GM12864 (cell line): ENCODE measurements at regions not wholly inside any gene's neighbourhood (a gene's known extent, or its start where the extent isn't known, plus 50 kb on each side); places are given as distances from the start of the nearest gene placed in this dataset.

ENCODE experiments used
- DNase-seq: peaks from one replicate; pipeline ENCODE4 v3.0.0-alpha.2; 2011; ENCODE audit warnings: low read depth
- H3K4me3 ChIP-seq: 2 replicates; pipeline ENCODE4 v1.5.1; 2011; ENCODE audit warnings: mild to moderate bottlenecking, low read depth, low read length, control low read depth
- TF ChIP-seq, protein P1 (sequence below): IDR thresholded peaks from 2 replicates; pipeline ENCODE4 v1.5.1; 2011; ENCODE audit warnings: low read depth, mild to moderate bottlenecking, moderate library complexity, low read length, control low read depth, inconsistent platforms; ENCODE audit errors: missing control alignments

DNA sequence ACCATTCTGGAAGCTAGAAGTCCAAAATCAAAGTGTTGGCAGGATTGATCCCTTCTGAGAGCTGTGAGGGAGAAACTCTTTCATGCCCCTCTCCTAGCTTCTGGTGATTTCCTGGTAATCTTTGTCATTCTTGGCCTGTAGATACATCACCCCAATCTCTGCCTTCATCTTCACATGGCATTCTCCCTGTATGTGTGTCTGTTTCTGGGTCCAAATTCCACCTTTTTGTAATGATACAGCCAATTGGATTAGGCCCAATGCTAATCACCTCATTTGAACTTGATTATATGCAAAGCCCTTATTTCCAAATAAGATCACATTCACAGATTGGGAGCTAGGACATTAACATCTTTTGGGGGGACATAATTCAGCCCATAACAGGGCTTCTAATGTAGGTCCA, 76.9 kb upstream of the MBIP start:
- H3K4me3 ChIP-seq: no peak overlapping the region
- DNase-seq: no peak
- TF ChIP-seq, protein P1, sequence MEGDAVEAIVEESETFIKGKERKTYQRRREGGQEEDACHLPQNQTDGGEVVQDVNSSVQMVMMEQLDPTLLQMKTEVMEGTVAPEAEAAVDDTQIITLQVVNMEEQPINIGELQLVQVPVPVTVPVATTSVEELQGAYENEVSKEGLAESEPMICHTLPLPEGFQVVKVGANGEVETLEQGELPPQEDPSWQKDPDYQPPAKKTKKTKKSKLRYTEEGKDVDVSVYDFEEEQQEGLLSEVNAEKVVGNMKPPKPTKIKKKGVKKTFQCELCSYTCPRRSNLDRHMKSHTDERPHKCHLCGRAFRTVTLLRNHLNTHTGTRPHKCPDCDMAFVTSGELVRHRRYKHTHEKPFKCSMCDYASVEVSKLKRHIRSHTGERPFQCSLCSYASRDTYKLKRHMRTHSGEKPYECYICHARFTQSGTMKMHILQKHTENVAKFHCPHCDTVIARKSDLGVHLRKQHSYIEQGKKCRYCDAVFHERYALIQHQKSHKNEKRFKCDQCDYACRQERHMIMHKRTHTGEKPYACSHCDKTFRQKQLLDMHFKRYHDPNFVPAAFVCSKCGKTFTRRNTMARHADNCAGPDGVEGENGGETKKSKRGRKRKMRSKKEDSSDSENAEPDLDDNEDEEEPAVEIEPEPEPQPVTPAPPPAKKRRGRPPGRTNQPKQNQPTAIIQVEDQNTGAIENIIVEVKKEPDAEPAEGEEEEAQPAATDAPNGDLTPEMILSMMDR: no peak

DNA sequence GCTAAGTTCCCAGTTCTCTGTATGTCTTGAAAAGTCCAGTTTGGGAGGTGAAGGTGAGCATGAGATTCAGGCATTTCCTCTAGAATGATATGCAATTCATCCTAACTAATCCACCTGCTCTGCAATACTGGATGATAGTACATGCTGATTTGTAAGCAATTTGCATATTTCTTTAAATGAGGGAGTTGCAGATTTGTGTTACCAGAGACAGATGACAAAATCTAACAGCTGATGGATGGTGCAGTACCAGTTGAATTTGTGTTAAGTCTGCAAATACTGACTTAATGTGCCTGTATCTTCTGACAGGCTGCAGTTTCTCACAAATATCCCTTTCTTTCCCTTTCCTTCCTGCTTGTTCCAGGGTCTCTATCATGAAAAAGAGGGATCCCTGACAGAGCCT, 76.4 kb upstream of the MBIP start:
- DNase-seq: no peak
- H3K4me3 ChIP-seq: no peak overlapping the region
- TF ChIP-seq, protein P1: no peak

DNA sequence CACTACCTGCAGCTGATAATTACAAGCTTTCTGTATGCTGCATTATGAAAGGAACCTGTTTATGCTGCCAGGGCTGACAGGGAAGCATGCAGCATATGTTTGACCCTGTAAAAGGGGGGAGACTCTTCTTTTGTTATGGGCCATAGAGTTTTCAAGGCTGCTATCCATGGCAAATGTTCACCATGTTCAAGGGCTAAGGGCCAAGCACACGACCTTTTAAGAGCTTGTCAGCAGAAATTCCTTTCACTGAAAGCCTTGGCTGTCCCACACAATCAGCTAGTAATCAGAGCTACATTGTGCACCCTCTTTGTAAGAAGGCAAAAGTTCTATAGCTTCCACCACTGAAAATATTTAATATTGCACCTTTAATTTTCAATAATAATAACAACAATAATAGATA, 74.2 kb upstream of the MBIP start:
- TF ChIP-seq, protein P1: no peak
- no peak overlapping the region for H3K4me3 ChIP-seq
- no peak for DNase-seq

DNA sequence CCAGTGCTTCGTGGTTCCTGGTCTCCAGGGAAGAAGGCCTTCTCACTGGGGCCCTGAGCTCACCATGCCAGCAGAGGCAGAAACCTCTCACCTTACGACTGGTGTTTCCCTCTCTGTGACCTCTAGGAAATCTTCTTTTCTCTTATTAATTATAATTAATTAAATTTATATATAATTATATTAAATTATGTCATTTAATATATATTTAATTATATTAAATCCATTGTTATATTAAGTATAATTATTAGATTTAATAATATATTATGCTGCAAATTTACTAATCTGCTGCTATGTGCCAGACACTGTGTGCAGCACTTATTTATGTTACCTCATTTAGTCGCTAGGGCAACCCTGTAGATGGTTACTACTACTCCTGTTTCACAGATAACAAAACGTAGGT, 70.3 kb upstream of the MBIP start:
- DNase-seq: no peak
- H3K4me3 ChIP-seq: no peak overlapping the region
- TF ChIP-seq, protein P1: no peak

DNA sequence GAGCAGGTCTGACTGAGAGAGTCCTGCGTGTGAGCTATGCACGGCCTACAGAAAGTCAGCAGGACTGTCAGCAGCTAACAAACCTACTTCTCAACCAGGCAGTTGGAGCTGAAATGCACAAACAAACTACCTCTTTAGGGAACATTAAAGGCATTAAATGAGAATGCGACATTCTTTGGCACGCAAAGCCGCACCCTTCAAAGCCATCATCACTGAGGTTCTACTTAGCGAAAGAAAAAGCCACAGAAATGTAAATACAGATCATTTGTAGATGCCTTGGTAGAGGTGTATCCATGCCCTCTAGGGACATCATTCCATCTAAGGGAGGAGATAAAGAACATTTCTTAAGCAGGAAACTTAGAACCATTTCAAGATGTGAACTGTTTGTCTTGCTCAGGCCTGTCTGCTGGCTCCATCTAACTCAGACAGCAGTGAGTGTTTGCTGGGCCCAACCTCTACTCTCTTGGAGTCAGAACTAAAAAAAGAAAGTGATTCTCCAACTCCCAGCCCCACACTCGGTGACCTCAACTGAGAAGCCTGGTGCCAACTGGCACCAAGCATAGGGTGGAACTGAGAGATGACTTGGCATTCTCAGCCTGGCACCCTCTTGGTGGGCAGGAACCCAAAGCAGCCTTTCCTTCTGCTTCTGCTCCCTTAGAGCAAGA, 63.5 kb upstream of the MBIP start:
- TF ChIP-seq, protein P1: no peak
- DNase-seq: no peak
- H3K4me3 ChIP-seq: no peak overlapping the region

DNA sequence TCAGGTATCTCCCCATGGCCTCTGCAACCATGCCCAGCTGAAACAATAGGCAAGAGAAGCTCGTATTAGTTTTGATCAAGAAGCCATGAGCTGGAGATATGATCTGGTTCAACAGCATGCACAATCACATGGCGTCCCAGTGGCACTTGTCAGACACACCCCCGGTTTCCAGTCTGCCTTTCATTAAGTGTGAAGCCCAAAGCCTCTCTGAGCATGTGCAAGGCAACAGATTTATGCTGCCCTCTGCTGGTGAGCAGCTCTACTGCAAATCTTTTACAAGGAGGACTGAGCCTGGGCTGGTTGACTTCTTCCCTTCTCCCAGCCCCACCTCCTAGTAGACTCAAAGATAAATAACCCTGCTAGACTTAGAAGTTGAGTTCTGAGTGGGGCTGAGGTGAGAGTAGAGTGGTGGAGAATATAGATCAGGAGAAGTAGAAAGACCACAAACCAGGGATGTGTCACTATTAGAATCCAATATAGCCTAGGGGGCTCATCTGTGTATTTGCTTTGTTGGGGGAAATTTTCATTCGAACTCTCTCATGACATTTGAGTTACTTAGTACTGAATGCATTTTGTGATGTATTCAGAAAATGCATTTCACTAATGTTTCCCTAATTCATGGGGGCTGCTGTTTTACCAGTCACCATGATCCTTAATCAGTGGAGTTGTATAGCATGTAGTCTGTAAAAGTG, 53.7 kb upstream of the MBIP start:
- H3K4me3 ChIP-seq: no peak overlapping the region
- DNase-seq: peak; percentile 49
- TF ChIP-seq, protein P1: peak; percentile 90
